ENCODE measurements at regions not wholly inside any gene's neighbourhood (a gene's known extent, or its start where the extent isn't known, plus 50 kb on each side); places are given as distances from the start of the nearest gene placed in this dataset.
A peak's percentile ranks its signal among the peaks of the same experiment; 100 is the strongest.

GRCh38 chr1:194734970-194735369, 1548.6 kb upstream of the B3GALT2 start:
- no peak overlapping the region for H3K4me3 ChIP-seq (ENCODE audit: insufficient read depth, low read length)

DNA sequence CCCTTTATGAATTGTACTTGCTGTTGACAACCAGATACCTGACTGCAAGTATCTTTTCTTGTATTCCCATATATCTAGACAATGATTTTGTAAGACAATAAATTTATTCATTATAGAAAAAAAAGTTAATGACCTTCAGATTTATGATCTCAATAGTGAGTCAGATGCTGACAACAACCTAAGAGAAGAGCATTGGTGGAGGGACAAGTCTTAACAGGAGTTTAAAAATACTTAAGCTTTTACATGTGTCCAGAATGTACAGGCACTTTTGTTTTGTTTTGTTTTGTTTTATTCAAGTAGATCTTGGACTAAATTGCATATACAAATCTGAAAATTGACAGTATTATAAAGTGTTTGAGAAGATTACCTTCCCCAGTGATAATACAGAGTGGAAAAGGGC, 1544.6 kb upstream of the B3GALT2 start:
- Histone ChIP-seq H3K36me3 (ENCODE audit: insufficient read depth, low read length) (no peaks in the 10 kb centered on the region), H3K4me2 (ENCODE audit: insufficient read depth, low read length) (no peak overlapping the region), H3K79me2 (ENCODE audit: insufficient read depth, low read length) (no peaks in the 10 kb centered on the region), H3K27me3 (ENCODE audit: insufficient read depth, low read length) (no peaks in the 10 kb centered on the region), H2AFZ (ENCODE audit: low read length) (no peak overlapping the region), H3K4me3 (ENCODE audit: insufficient read depth, low read length) (no peak overlapping the region), H4K20me1 (ENCODE audit: insufficient read depth, low read length) (no peaks in the 10 kb centered on the region), H3K27ac (ENCODE audit: low read depth, low read length) (no peak overlapping the region), H3K4me1 (ENCODE audit: insufficient read depth, low read length) (no peaks in the 10 kb centered on the region), H3K9me3 (ENCODE audit: low read depth, low read length) (no peaks in the 10 kb centered on the region)
- TF ChIP-seq, protein P1, sequence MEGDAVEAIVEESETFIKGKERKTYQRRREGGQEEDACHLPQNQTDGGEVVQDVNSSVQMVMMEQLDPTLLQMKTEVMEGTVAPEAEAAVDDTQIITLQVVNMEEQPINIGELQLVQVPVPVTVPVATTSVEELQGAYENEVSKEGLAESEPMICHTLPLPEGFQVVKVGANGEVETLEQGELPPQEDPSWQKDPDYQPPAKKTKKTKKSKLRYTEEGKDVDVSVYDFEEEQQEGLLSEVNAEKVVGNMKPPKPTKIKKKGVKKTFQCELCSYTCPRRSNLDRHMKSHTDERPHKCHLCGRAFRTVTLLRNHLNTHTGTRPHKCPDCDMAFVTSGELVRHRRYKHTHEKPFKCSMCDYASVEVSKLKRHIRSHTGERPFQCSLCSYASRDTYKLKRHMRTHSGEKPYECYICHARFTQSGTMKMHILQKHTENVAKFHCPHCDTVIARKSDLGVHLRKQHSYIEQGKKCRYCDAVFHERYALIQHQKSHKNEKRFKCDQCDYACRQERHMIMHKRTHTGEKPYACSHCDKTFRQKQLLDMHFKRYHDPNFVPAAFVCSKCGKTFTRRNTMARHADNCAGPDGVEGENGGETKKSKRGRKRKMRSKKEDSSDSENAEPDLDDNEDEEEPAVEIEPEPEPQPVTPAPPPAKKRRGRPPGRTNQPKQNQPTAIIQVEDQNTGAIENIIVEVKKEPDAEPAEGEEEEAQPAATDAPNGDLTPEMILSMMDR (IDR thresholded peaks at IDR 0.05; ENCODE audit: extremely low read depth, low read depth, low read length), result no peak
- DNase-seq (ENCODE audit: insufficient read length, low spot score, missing footprints), result no peak

More at GRCh38 chr1:194734970-194735369, 1548.6 kb upstream of the B3GALT2 start:
- TF ChIP-seq, protein P1 (IDR thresholded peaks at IDR 0.05; ENCODE audit: extremely low read depth, low read depth, low read length), result no peak
- DNase-seq (ENCODE audit: insufficient read length, low spot score, missing footprints), result peak; percentile 5
- H3K36me3 ChIP-seq (ENCODE audit: insufficient read depth, low read length), result no peaks in the 10 kb centered on the region
- H4K20me1 ChIP-seq (ENCODE audit: insufficient read depth, low read length), result no peaks in the 10 kb centered on the region
- no peak overlapping the region for H3K4me2 ChIP-seq (ENCODE audit: insufficient read depth, low read length)
- no peak overlapping the region for H2AFZ ChIP-seq (ENCODE audit: low read length)
- no peaks in the 10 kb centered on the region for H3K27me3 ChIP-seq (ENCODE audit: insufficient read depth, low read length)
- H3K4me1 ChIP-seq (ENCODE audit: insufficient read depth, low read length), result no peaks in the 10 kb centered on the region
- H3K9me3 ChIP-seq (ENCODE audit: low read depth, low read length), result no peaks in the 10 kb centered on the region
- no peak overlapping the region for H3K27ac ChIP-seq (ENCODE audit: low read depth, low read length)
- H3K79me2 ChIP-seq (ENCODE audit: insufficient read depth, low read length), result no peaks in the 10 kb centered on the region

- Histone ChIP-seq H3K4me1 (ENCODE audit: insufficient read depth, low read length) (no peaks in the 10 kb centered on the region), H4K20me1 (ENCODE audit: insufficient read depth, low read length) (no peaks in the 10 kb centered on the region), H3K27ac (ENCODE audit: low read depth, low read length) (no peak overlapping the region), H3K9me3 (ENCODE audit: low read depth, low read length) (no peaks in the 10 kb centered on the region), H3K4me3 (ENCODE audit: insufficient read depth, low read length) (no peak overlapping the region), H3K36me3 (ENCODE audit: insufficient read depth, low read length) (no peaks in the 10 kb centered on the region), H3K27me3 (ENCODE audit: insufficient read depth, low read length) (no peaks in the 10 kb centered on the region), H3K4me2 (ENCODE audit: insufficient read depth, low read length) (no peak overlapping the region), H3K79me2 (ENCODE audit: insufficient read depth, low read length) (no peaks in the 10 kb centered on the region), H2AFZ (ENCODE audit: low read length) (no peak overlapping the region)
- DNase-seq (ENCODE audit: insufficient read length, low spot score, missing footprints), result no peak
- TF ChIP-seq, protein P1 (IDR thresholded peaks at IDR 0.05; ENCODE audit: extremely low read depth, low read depth, low read length), result no peak
These were observed 1543.9 kb upstream of the B3GALT2 start for GRCh38 chr1:194730304-194730703.

- Histone ChIP-seq H3K4me3 (ENCODE audit: insufficient read depth, low read length) (no peak overlapping the region), H4K20me1 (ENCODE audit: insufficient read depth, low read length) (no peaks in the 10 kb centered on the region), H3K27me3 (ENCODE audit: insufficient read depth, low read length) (no peaks in the 10 kb centered on the region), H3K9me3 (ENCODE audit: low read depth, low read length) (no peaks in the 10 kb centered on the region), H3K4me2 (ENCODE audit: insufficient read depth, low read length) (no peak overlapping the region), H3K27ac (ENCODE audit: low read depth, low read length) (no peak overlapping the region), H2AFZ (ENCODE audit: low read length) (no peak overlapping the region), H3K79me2 (ENCODE audit: insufficient read depth, low read length) (no peaks in the 10 kb centered on the region), H3K36me3 (ENCODE audit: insufficient read depth, low read length) (no peaks in the 10 kb centered on the region), H3K4me1 (ENCODE audit: insufficient read depth, low read length) (no peaks in the 10 kb centered on the region)
- TF ChIP-seq, protein P1 (IDR thresholded peaks at IDR 0.05; ENCODE audit: extremely low read depth, low read depth, low read length), result no peak
- no peak for DNase-seq (ENCODE audit: insufficient read length, low spot score, missing footprints)
These were observed 1536.7 kb upstream of the B3GALT2 start for GRCh38 chr1:194723067-194723466.

Data from osteoblast (primary cell).